ENCODE measurements at regions not wholly inside any gene's neighbourhood (a gene's known extent, or its start where the extent isn't known, plus 50 kb on each side); places are given as distances from the start of the nearest gene placed in this dataset.

DNA sequence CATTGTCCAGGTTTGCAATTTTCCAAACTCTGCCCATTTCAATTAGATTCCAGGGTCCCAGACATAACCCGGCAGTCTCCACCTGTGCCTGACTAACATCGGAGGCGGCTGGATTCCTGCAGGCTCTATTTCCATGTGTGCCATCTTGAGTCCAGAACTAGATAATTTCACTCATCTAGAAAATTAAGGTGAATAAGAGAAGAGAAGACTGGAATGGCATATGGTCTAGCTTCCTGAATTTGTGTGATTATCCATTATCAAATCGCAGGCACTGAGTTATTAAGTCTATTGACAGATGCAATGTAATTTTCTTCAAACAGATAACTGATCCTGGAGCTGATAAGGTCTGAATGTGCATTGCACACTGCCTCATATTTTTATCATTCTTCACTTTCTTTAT lies 305.2 kb downstream of the ETAA1 start:
- TF ChIP-seq POLR2A (IDR thresholded peaks at IDR 0.05): no peak
- TF ChIP-seq, protein P1, sequence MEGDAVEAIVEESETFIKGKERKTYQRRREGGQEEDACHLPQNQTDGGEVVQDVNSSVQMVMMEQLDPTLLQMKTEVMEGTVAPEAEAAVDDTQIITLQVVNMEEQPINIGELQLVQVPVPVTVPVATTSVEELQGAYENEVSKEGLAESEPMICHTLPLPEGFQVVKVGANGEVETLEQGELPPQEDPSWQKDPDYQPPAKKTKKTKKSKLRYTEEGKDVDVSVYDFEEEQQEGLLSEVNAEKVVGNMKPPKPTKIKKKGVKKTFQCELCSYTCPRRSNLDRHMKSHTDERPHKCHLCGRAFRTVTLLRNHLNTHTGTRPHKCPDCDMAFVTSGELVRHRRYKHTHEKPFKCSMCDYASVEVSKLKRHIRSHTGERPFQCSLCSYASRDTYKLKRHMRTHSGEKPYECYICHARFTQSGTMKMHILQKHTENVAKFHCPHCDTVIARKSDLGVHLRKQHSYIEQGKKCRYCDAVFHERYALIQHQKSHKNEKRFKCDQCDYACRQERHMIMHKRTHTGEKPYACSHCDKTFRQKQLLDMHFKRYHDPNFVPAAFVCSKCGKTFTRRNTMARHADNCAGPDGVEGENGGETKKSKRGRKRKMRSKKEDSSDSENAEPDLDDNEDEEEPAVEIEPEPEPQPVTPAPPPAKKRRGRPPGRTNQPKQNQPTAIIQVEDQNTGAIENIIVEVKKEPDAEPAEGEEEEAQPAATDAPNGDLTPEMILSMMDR (IDR thresholded peaks at IDR 0.05): no peak

All from body of pancreas (tissue), 4 donors.